SK-N-SH (cell line): ENCODE measurements at regions not wholly inside any gene's neighbourhood (a gene's known extent, or its start where the extent isn't known, plus 50 kb on each side); places are given as distances from the start of the nearest gene placed in this dataset.

Source experiments
- EP300 ChIP-seq, 2 experiments: IDR thresholded peaks; 2 replicates each; pipeline versions ENCODE4 v1.4.0 to v1.6.1; 2012; ENCODE audit warnings: borderline replicate concordance in 1 of 2, low read depth in 1 of 2, low read length in 1 of 2
- FOXM1 ChIP-seq: IDR thresholded peaks from 2 replicates; pipeline ENCODE4 v1.4.0; 2012; ENCODE audit warnings: low read depth, mild to moderate bottlenecking
- JUND ChIP-seq: IDR thresholded peaks from 2 replicates; pipeline ENCODE4 v1.4.0; 2012
- MXI1 ChIP-seq: IDR thresholded peaks from 2 replicates; pipeline ENCODE4 v1.6.1; 2012; ENCODE audit warnings: mild to moderate bottlenecking, low read depth, low read length, improper control_type of control experiment
- NRF1 ChIP-seq: IDR thresholded peaks from 2 replicates; pipeline ENCODE4 v1.6.1; 2012; ENCODE audit warnings: low read depth, mild to moderate bottlenecking, low read length
- POLR2AphosphoS5 ChIP-seq: IDR thresholded peaks from 2 replicates; pipeline ENCODE4 v1.6.1; 2012; ENCODE audit warnings: low read depth, low read length
- REST ChIP-seq: IDR thresholded peaks from 2 replicates; pipeline ENCODE4 v1.6.1; 2012; ENCODE audit warnings: mild to moderate bottlenecking, low read depth, low read length, moderate library complexity
- SIN3A ChIP-seq: IDR thresholded peaks from 2 replicates; pipeline ENCODE4 v1.6.1; 2012; ENCODE audit warnings: low read depth, mild to moderate bottlenecking, low read length, moderate library complexity, borderline replicate concordance
- TAF1 ChIP-seq: IDR thresholded peaks from 2 replicates; pipeline ENCODE4 v1.6.1; 2012; ENCODE audit warnings: low read depth, mild to moderate bottlenecking, low read length, moderate library complexity, borderline replicate concordance
- TEAD4 ChIP-seq: IDR thresholded peaks from 2 replicates; pipeline ENCODE4 v1.4.0; 2012; ENCODE audit warnings: mild to moderate bottlenecking, borderline replicate concordance; ENCODE audit not compliant: insufficient read depth
- YY1 ChIP-seq: IDR thresholded peaks from 2 replicates; pipeline ENCODE4 v1.4.0; 2012; ENCODE audit warnings: low read depth, mild to moderate bottlenecking
- TF ChIP-seq, protein P1 (sequence below): fragments of 200-600 bp; sonication (generic); IDR thresholded peaks from 2 replicates; pipeline ENCODE4 v1.6.1; 2017; ENCODE audit warnings: antibody characterized with exemption, mild to moderate bottlenecking, moderate library complexity
- TF ChIP-seq, protein P2 (sequence below): IDR thresholded peaks from 2 replicates; pipeline ENCODE4 v1.4.0; 2012; ENCODE audit warnings: low read depth

- TF ChIP-seq, protein P1, sequence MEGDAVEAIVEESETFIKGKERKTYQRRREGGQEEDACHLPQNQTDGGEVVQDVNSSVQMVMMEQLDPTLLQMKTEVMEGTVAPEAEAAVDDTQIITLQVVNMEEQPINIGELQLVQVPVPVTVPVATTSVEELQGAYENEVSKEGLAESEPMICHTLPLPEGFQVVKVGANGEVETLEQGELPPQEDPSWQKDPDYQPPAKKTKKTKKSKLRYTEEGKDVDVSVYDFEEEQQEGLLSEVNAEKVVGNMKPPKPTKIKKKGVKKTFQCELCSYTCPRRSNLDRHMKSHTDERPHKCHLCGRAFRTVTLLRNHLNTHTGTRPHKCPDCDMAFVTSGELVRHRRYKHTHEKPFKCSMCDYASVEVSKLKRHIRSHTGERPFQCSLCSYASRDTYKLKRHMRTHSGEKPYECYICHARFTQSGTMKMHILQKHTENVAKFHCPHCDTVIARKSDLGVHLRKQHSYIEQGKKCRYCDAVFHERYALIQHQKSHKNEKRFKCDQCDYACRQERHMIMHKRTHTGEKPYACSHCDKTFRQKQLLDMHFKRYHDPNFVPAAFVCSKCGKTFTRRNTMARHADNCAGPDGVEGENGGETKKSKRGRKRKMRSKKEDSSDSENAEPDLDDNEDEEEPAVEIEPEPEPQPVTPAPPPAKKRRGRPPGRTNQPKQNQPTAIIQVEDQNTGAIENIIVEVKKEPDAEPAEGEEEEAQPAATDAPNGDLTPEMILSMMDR = no peak
- TF ChIP-seq TEAD4 (no peak), EP300 (IDR thresholded peaks at IDR 0.05; ENCODE audit: borderline replicate concordance in 1 of 2, low read depth in 1 of 2, low read length in 1 of 2) (no peak), YY1 (no peak), REST (no peak), MXI1 (no peak), TAF1 (no peak), JUND (no peak), NRF1 (no peak), SIN3A (no peak), POLR2AphosphoS5 (no peak), FOXM1 (no peak)
- TF ChIP-seq, protein P2, sequence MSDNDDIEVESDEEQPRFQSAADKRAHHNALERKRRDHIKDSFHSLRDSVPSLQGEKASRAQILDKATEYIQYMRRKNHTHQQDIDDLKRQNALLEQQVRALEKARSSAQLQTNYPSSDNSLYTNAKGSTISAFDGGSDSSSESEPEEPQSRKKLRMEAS = no peak
Observed at GRCh38 chr2:46818141-46818621, 97.4 kb downstream of the MCFD2 start.
